COLO829 (cell line): ENCODE measurements at regions not wholly inside any gene's neighbourhood (a gene's known extent, or its start where the extent isn't known, plus 50 kb on each side); places are given as distances from the start of the nearest gene placed in this dataset.
"Not testable (repeated sequence)": the region's sequence is repeated elsewhere in the genome, so short reads cannot be mapped to it uniquely, and the experiment has no call there.

ENCODE experiments used
- DNase-seq: peaks from one replicate; pipeline ENCODE4 v3.0.0; 2012; ENCODE audit warnings: low spot score

DNA sequence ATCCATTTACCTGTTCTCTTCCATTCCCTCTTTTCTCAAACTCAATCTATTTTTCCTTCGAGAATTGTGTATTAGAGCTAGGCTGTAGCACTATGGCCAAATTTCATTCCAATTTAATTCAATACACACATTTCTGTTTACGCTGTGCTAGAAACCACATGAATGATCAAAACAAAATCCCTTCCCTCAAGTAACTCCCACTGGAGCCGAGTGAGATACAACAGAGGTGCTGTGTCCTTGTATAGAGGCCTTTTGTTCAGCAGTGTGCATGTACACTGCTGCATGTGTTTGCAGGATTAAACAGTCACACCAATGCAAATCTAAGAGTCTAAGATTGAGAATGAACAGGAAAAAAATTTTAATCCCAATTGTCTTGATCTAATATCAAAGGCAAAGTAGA lies 734.2 kb downstream of the RAPGEF2 start:
- peak; percentile 71 for DNase-seq

DNA sequence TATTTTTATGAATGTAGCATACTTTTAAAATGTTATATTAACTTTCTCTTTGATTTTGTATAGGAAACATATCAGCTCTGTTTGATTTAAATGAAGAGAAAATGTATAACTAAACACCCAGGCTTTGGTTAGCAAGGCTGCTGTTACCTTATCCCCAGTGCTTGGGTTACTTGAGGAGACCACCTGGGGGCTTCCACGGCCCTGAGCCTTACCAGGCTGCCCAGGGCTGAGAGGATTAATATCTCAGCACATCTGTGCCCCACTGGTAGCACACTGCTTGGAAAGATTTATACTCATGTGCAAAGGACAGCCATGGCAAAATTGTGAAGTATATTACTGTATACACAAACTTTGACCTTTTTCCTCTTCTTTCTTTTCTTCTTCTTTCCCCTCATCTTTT lies 752.9 kb downstream of the RAPGEF2 start:
- no peak for DNase-seq

DNA sequence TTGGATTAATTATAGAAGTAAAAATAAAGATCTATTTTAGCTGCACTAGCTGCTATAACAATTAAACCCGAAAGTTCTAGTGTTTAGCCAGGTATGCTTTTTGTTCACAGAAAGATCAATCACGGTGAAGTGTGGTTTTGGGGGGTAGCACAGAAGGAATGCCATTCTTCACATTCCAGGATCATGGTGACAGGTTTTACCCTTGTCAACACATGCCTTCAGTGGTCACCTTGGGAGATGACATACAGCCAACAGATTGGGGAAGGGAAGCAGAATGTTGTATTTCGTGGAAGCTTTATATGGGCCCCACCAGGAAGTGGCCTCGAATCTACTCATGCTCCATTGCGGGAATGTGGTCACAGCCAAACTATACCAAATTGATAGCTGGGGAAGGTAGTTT lies 753.6 kb downstream of the RAPGEF2 start:
- no peak for DNase-seq

DNA sequence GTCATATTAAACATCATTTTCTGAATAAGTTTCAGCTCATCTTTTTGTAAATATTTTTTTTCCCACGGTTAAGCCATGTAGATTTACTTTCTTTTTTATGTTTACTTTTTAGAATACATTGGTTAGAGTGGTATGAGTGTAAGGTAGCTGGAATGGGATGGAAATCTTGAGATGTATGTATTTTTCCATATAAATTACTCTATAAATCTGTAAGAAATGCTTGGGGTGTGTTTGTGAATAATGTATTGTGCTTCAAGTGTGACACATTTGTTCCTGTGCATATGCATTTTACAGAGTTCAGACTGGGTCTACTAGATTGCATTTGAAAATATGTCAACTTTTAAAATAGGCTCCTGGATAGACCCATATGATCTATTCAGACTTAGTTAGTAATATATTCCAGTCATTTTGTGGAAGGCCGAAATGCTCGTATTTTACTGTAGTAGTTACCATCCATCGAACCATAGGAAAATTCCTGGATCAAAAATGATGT lies 756.8 kb downstream of the RAPGEF2 start:
- no peak for DNase-seq

DNA sequence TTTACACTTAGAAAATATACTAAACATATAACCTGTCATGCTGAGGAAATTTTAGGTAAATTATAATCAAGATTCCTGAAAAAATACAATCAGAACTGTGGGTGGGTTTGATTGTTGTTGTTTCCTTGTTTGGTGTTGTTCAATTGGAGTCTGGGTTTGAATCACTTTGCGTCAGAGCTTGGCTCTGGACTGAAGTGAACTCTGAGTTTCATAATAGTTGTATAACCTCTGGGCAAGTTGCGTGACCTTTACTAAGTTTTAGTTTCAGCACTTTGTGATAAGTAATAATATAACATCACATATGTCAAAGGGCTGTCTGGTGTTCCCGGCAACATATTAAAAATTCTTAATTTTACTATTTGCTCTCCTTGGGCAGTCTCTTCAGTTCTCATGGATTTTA lies 758.1 kb downstream of the RAPGEF2 start:
- DNase-seq = no peak

DNA sequence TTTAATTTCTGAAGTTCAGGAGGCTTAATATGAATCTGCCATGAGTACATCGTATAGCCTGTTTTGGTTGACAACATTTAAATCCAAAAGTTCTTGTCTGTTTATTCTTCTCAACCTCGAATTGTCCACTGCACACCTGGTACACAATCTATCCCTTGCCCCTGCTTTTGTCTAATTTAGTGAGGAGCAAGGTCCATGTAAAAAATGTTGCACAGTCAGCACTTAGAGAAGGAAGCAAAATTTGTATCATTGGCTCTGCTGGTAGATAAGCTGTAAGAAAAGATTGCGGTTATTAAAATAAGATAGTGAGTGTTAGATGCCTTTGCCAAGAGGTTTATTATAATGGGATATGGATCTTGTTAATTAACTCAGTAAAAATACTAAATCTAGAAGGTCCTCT lies 761.5 kb downstream of the RAPGEF2 start:
- DNase-seq = no peak

DNA sequence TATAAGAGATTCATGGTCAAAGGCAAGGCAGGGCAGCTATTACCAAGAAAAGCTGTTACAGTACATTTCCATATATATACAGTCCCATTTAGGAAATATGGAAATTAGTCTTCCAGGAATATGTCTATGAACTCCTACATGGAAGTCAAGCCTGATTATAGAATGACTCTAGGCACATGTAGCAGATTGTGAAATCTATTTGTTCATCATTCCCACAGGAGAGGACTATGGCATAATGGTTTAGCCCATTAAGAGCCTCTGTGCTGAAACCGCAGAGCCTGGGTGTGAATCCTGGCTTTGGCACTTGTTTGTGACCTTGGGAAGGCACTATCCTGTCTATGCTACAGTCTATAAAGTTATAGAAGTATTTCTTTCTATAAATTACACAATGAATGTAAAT lies 764.8 kb downstream of the RAPGEF2 start:
- no peak for DNase-seq

DNA sequence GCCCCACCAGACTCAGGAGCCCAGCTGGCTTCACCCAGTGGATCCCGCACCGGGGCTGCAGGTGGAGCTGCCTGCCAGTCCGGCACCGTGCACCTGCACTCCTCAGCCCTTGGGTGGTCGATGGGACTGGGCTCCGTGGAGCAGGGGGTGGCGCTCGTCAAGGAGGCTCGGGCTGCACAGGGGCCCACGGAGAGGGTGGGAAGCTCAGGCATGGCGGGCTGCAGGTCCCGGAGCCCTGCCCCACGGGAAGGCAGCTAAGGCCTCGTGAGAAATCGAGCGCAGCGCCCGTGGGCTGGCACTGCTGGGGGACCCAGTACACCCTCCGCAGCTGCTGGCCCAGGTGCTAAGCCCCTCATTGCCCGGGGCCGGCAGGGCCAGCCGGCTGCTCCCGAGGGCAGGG lies 766.1 kb downstream of the RAPGEF2 start:
- not testable (repeated sequence) for DNase-seq

DNA sequence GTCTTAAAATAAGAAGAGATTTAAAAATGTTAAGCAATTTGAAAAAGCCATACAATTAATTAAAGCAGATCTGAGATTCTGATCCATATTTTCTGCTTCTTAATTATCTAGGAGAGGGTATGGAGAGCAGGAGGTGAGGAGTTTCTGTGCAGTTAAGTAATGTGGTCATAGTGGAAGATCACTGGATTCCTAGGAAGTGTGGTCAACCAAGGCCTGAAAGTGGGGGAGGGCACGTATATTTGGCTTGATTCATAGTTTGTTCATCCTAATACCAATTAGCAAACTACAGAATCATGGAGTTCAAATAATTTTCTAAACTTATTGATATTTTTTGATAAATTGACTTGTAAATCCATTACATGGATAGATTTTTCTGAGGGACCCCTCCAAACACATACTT lies 768.3 kb downstream of the RAPGEF2 start:
- no peak for DNase-seq

DNA sequence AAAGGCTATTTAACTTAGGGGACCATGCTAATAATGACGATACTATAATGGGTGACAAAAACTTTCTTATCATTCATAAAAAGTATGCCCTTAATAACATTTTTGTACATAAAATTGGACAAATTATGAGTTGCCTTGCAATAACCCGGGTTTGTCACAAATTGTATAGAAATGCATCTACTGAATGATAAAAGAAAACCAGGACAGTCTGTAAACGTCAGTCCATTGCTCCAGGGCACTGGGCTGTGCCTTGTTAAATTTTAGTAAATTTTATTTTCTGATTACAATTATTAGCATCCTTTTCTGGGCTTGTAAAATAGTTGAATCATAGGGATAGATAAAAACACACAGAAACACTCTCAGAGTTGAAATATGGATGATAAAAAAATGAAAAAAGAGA lies 778.3 kb downstream of the RAPGEF2 start:
- no peak for DNase-seq

DNA sequence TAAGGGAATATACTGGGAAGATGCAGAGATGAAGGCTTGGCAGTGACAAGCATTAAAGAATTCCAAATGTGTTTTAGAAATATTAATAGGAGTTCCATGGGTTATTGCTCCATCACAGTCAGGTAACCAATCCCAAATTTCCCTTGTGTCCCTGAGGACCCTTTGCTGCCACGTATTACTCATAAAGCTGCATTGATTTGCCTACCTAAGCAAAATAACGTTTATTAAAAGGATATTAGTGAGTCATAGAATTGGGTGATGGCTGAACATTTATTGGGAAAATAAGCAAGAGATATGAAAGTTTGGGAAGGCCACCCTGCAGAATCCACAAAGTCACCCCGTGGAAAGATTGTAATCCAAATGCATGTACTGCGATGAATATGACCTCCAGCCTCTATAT lies 782.1 kb downstream of the RAPGEF2 start:
- no peak for DNase-seq

DNA sequence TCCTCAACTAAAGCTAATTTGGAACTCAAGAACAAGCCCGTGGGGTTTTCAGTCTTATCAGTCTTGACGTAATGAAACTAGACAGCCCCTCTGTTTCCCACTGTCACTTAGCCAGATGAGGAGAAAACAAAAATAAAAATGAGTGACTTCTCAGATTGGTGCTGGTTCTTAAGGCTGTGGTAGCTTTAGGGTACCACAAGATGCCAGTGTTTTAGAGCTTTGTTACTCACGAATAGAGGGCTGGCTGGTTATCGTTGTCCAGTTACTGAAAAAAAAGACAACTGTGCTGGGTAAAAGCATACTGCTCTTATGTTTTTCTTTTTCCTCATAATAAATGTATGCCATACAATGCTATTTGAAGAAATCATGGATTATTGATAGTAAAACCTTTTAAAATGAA lies 796.7 kb downstream of the RAPGEF2 start:
- no peak for DNase-seq

DNA sequence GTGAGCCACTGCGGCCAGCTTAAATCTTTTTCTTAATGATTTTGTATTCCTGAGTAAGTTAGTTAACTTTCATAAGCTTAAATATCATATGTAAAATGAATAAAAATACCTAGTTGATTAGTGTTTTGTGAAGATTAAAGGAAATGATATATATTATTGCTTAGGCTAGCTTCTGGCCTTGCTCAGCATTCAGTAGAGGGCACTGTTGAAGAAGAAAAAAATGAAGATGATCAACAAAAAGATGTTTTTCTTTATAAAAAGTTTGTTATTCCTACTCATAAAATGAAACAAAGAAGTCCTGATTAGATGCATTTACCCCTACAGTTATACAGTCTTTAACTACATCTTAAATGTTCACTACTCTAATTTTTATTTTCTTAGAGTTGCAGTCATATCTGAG lies 797.7 kb downstream of the RAPGEF2 start:
- DNase-seq = no peak

DNA sequence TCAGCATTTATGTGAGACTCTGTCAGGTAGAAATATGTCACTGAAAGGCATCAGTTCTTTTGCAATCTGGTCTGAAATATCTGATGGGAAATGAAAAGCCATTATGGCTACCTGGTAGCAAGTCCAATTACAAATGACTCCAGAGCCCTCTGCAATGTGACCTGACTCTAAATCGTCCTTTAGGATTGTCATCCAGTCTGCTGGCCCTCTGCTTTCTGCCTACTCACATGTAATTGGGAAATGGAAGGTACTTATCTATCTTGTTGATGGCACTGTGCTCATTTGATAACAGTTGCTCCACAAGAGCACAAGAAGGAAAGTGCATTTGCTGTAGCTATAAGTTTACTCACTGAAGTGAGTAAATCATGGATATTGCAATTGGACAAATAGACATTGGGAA lies 799.8 kb downstream of the RAPGEF2 start:
- no peak for DNase-seq

DNA sequence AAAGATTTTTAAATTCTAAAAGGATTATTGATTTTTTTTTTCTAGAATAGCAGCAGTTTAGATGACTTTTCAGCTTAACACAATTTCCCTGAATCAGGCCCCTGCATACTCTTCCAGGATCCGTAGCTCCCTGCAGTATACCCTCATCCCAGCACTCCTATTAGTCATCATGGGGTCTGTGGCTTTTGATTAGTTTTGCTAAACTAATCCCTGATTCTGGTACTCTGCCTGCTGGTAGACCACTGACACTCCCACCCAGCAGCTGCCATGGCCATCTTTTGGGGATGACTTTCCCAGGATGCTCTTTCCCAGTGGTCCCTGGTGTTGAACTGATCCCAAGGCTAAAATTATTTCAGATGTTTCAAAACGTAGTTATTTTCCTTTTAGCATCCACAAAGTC lies 802.0 kb downstream of the RAPGEF2 start:
- no peak for DNase-seq

DNA sequence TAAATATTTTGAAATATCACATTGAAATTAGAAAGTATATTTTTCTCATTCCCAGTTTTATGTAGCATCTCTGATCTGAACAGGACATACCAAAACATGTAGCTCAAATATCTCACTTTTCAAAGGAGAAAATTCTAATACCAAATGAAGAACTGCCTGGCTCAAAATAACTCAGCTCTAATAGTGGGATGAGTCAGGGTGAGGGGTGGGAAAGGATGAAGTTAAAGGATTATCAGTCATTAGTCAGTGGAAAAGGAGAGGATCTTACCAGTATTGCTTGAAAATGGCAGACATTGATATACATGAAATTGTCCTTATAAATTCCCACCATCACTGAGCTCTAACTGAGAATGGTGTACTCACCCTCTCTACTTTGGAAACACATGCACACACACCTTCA lies 803.2 kb downstream of the RAPGEF2 start:
- DNase-seq = no peak

DNA sequence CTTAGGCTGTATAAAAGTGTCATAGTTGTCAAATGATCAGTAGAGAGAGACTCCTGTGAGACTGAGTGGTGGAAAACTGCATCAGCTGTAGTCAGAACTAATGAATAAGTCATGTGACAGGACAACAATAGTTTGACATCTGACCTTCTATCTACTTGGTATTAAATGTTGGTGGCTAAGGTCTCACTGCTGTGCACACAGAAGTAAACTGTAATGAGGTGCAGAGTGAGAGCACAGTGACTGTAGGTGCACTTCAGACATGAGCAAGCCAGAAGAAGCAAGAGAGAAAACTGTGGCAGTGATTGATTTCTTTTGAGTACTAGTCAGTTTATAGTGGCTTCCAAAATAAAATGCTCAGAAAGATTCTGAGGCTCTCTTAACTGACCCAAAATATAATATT lies 803.6 kb downstream of the RAPGEF2 start:
- no peak for DNase-seq

DNA sequence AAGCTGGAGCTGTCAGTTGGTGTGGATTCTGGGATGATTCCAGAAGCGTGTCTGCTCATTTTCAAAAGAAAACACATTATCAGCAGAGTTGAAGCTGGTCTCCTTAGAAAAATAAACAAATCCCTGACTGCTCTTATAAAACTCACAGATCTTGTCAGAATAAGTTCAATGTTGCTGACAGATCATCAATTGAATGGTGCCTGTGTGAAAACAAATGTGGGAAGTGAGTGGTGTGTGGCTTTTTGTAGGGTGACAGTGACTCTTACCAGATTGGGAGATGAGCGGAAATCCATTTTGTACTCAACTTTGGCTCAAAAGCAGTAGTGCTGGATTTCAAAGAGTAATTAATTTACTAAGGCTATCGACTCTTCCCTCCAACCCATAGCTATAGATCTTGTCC lies 807.8 kb downstream of the RAPGEF2 start:
- DNase-seq = no peak

DNA sequence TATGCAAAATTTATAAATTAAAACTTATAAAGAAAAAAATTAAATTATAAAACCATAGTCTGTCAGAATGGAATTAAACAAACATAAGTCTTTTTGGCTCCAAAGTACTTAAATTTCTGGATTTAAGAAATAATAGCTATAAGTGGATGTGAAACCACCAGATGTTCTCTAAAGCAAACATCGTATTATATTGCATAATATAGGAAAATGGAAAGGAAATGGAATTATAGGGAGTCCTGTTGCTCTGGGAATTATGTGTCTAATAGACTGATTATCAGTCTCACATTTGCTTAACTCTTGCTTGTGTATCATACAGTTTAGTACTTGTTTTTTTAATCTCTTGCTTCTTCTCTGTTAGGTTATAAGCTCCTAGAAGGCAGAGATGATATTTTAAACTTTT lies 819.2 kb downstream of the RAPGEF2 start:
- DNase-seq = no peak

DNA sequence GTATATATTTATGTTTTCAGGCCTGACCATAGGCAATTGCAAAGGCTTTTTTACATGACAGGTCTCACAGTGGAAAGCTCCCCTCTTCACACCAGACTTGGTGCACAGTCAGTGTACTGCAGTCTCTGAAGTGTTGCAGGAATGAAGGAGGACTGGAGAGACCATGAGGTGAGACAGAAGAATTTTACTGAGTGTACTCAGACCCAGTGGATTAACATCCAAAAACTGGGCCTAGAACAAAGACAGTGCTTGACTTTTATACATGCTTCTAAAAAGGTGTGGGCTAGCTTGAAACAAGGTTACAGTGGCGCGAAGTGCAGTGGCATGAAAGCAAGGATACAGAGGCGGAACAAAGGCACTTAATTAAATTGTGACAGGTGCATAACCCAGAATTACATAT lies 822.9 kb downstream of the RAPGEF2 start:
- no peak for DNase-seq

DNA sequence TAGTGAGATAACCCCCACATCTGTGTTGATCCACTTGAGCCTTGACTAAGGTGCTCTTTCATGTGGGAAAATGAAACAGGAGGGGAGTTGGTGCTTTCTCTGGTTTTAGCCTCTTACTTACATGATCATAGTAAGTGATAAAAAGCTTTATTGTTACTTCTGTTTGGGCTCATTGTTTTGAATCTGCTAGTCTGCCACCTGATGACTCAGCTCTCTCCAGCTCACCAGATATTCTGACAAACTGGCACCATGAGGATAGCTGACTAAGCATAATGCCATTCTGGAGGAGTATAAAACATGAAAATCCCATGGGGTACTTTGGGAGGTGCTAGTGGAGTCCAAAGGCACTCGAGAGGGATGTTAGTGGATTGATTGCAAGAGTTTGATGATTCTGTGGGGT lies 824.0 kb downstream of the RAPGEF2 start:
- peak; percentile 56 for DNase-seq

DNA sequence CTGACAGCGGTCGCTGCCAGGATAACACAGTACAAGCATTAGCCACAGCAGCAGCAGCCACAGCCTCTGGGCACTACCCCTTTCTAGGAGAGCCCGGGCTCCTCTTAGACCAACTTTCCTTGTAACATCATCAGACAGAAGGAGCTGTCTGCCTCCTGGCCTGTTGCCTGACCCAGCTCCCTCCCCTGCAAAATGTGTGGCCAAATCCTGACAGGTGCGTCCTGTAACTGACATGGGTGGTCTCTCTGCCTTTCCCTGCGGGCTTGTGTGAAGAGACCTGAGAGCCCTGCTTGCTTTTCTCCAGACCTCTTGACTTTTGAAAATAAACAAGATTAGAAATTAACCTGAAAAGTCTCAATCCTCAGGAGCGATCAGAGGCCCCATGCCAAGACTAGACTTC lies 824.9 kb downstream of the RAPGEF2 start:
- DNase-seq = no peak

DNA sequence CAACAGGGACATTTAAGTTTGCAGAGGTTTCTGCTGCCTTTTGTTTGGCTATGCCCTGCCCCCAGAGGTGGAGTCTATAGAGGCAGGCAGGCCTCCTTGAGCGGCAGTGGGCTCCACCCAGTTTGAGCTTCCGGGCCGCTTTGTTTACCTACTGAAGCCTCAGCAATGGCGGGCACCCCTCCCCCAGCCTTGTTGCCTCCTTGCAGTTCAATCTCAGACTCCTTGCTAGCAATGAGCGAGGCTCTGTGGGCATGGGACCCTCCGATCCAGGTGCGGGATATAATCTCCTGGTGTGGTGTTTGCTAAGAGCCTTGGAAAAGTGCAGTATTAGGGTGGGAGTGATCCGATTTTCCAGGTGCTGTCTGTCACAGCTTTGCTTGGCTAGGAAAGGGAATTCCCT lies 831.7 kb downstream of the RAPGEF2 start:
- DNase-seq = not testable (repeated sequence)

DNA sequence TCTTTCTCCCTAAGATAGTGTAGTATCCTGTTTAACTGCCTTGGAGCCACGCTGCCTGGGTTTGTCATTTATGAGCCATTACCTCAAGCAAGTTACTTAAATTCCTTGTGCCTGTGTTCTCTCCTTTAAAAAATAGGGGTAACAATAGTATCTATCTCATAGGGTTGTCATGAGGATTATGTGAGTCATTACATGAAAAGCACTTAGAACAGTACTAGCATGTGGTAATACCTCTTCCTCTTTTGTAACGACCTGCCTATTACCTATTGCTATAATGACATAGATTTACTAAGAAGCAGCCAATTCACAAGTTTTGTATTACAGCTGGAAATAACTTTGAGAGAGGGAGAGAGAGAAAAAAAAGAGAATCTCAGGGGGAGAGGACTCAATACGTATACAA lies 834.7 kb downstream of the RAPGEF2 start:
- DNase-seq = no peak

DNA sequence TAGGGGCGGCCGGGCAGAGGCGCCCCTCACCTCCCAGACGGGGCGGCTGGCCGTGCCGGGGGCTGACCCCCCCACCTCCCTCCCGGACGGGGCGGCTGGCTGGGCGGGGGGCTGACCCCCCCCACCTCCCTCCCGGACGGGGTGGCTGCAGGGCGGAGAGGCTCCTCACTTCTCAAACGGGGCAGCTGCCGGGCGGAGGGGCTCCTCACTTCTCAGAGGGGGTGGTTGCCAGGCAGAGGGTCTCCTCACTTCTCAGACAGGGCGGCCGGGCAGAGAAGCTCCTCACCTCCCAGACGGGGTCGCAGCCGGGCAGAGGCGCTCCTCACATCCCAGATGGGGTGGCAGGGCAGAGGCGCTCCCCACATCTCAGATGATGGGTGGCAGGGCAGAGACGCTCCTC lies 836.8 kb downstream of the RAPGEF2 start:
- not testable (repeated sequence) for DNase-seq
